ENCODE measurements at regions not wholly inside any gene's neighbourhood (a gene's known extent, or its start where the extent isn't known, plus 50 kb on each side); places are given as distances from the start of the nearest gene placed in this dataset.

GRCh38 chr2:64865831-64866345 lies 123.3 kb upstream of the SLC1A4 start:
- peak overlapping the region; percentile 34 for H3K4me3 ChIP-seq (ENCODE audit: control insufficient read depth, low read depth, low read length)
- no peak for DNase-seq (ENCODE audit: low read depth)
- TF ChIP-seq CTCF (conservative IDR thresholded peaks at IDR 0.05; ENCODE audit: control insufficient read depth, insufficient read depth, low read depth, low read length): no peak

- no peak overlapping the region for H3K4me3 ChIP-seq (ENCODE audit: control insufficient read depth, low read depth, low read length)
- DNase-seq (ENCODE audit: low read depth): peak; percentile 99
Measured at GRCh38 chr2:64866797-64867196, 122.4 kb upstream of the SLC1A4 start.

GRCh38 chr2:64867253-64867996 lies 121.8 kb upstream of the SLC1A4 start:
- TF ChIP-seq CTCF (conservative IDR thresholded peaks at IDR 0.05; ENCODE audit: control insufficient read depth, insufficient read depth, low read depth, low read length): no peak
- H3K4me3 ChIP-seq (ENCODE audit: control insufficient read depth, low read depth, low read length): no peak overlapping the region
- DNase-seq (ENCODE audit: low read depth): no peak

More at GRCh38 chr2:64866797-64867196, 122.4 kb upstream of the SLC1A4 start:
- peak; percentile 26 for TF ChIP-seq CTCF (conservative IDR thresholded peaks at IDR 0.05; ENCODE audit: control insufficient read depth, insufficient read depth, low read depth, low read length)

- H3K4me3 ChIP-seq (ENCODE audit: control insufficient read depth, low read depth, low read length): no peak overlapping the region
- DNase-seq (ENCODE audit: low read depth): peak; percentile 62
- peak; percentile 21 for TF ChIP-seq CTCF (conservative IDR thresholded peaks at IDR 0.05; ENCODE audit: control insufficient read depth, insufficient read depth, low read depth, low read length)
Measured at GRCh38 chr2:64869126-64869525, 120.1 kb upstream of the SLC1A4 start.

- H3K4me3 ChIP-seq (ENCODE audit: control insufficient read depth, low read depth, low read length): no peak overlapping the region
- peak; percentile 84 for TF ChIP-seq CTCF (conservative IDR thresholded peaks at IDR 0.05; ENCODE audit: control insufficient read depth, insufficient read depth, low read depth, low read length)
- DNase-seq (ENCODE audit: low read depth): peak; percentile 39
Measured at GRCh38 chr2:64873472-64873924, 115.7 kb upstream of the SLC1A4 start.

- H3K4me3 ChIP-seq (ENCODE audit: control insufficient read depth, low read depth, low read length): no peak overlapping the region
- TF ChIP-seq CTCF (conservative IDR thresholded peaks at IDR 0.05; ENCODE audit: control insufficient read depth, insufficient read depth, low read depth, low read length): no peak
- DNase-seq (ENCODE audit: low read depth): no peak
Measured at GRCh38 chr2:64874593-64874992, 114.6 kb upstream of the SLC1A4 start.
